ENCODE measurements at regions not wholly inside any gene's neighbourhood (a gene's known extent, or its start where the extent isn't known, plus 50 kb on each side); places are given as distances from the start of the nearest gene placed in this dataset.

DNA sequence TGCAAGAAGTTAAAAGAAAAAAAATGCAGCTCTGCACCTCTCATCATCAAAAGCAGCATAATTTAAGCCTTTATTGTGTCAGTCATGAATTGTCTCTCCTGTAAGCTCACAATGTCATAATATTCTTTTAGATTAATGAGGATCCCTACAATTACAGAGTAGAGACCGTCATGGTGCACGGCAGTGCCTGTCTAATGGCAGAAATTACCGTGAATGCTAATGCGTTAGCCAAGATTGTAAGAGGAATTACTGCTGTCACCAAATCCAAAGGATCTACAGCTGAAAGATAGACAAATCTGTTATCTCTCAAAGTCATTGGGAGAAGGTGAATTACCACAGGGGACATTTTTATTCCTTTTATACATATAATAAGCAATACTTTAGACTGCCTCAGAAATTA lies 631.6 kb upstream of the NRSN1 start:
- H3K4me1 ChIP-seq (ENCODE audit: control insufficient read depth in 1 of 2, insufficient read depth in 2 of 2, low read length in 2 of 2), result no peaks in the 10 kb centered on the region
- H3K27me3 ChIP-seq (ENCODE audit: insufficient read depth, low read length), result no peaks in the 10 kb centered on the region
- peaks cover 0 to 3% of the 10 kb centered on the region in 2 experiments; a peak in 2 of 4 replicates for H3K9me3 ChIP-seq (ENCODE audit: control insufficient read depth in 1 of 2, insufficient read depth in 1 of 2, low read depth in 1 of 2, low read length in 2 of 2)
- BruUV-seq (replicated peaks), result no TSS peak
- no peak overlapping the region for H3K9ac ChIP-seq (ENCODE audit: low read length)
- ChIA-PET RAD21 (ENCODE audit: low non-redundant PET in 1 of 2, low total read pairs in 2 of 2, uncharacterized antibody in 2 of 2, unreplicated experiment in 2 of 2) (no interaction called here), POLR2A (no interaction called here), CTCF (no interaction called here)
- no peaks in the 10 kb centered on the region for H3K79me2 ChIP-seq (ENCODE audit: insufficient read depth, low read length)
- DNase-seq (ENCODE audit: low read depth, low spot score), result no peak
- no peaks in the 10 kb centered on the region for H3K9me2 ChIP-seq (ENCODE audit: insufficient read depth)
- no peaks in the 10 kb centered on the region for H4K20me1 ChIP-seq (ENCODE audit: insufficient read depth)
- intact Hi-C loops (cut with micrococcal nuclease), result no loop called here
- no peak for TF ChIP-seq CEBPB (IDR thresholded peaks at IDR 0.05; ENCODE audit: low read depth)
- no peak for TF ChIP-seq POLR2A (IDR thresholded peaks at IDR 0.05; ENCODE audit: borderline replicate concordance, extremely low read depth, insufficient read depth, insufficient read length)
- TF ChIP-seq SIN3A (IDR thresholded peaks at IDR 0.05; ENCODE audit: low read depth), result no peak
- no peak for TF ChIP-seq SRF (IDR thresholded peaks at IDR 0.05; ENCODE audit: low read depth)
- TF ChIP-seq YY1 (IDR thresholded peaks at IDR 0.05; ENCODE audit: extremely low read depth, insufficient replicate concordance, low read depth, low read length), result no peak
- no peak for TF ChIP-seq FOSL1 (IDR thresholded peaks at IDR 0.05; ENCODE audit: low read depth)
- TF ChIP-seq, protein P1, sequence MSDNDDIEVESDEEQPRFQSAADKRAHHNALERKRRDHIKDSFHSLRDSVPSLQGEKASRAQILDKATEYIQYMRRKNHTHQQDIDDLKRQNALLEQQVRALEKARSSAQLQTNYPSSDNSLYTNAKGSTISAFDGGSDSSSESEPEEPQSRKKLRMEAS (IDR thresholded peaks at IDR 0.05), result no peak
- no peak for TF ChIP-seq SP1 (IDR thresholded peaks at IDR 0.05; ENCODE audit: low read depth)
- TF ChIP-seq, protein P2, sequence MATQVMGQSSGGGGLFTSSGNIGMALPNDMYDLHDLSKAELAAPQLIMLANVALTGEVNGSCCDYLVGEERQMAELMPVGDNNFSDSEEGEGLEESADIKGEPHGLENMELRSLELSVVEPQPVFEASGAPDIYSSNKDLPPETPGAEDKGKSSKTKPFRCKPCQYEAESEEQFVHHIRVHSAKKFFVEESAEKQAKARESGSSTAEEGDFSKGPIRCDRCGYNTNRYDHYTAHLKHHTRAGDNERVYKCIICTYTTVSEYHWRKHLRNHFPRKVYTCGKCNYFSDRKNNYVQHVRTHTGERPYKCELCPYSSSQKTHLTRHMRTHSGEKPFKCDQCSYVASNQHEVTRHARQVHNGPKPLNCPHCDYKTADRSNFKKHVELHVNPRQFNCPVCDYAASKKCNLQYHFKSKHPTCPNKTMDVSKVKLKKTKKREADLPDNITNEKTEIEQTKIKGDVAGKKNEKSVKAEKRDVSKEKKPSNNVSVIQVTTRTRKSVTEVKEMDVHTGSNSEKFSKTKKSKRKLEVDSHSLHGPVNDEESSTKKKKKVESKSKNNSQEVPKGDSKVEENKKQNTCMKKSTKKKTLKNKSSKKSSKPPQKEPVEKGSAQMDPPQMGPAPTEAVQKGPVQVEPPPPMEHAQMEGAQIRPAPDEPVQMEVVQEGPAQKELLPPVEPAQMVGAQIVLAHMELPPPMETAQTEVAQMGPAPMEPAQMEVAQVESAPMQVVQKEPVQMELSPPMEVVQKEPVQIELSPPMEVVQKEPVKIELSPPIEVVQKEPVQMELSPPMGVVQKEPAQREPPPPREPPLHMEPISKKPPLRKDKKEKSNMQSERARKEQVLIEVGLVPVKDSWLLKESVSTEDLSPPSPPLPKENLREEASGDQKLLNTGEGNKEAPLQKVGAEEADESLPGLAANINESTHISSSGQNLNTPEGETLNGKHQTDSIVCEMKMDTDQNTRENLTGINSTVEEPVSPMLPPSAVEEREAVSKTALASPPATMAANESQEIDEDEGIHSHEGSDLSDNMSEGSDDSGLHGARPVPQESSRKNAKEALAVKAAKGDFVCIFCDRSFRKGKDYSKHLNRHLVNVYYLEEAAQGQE (IDR thresholded peaks at IDR 0.05; ENCODE audit: low read depth), result no peak
- no peak for TF ChIP-seq ZNF274 (IDR thresholded peaks at IDR 0.05; ENCODE audit: low read depth, low read length)
- TF ChIP-seq ATF3 (IDR thresholded peaks at IDR 0.05), result no peak
- no peak for TF ChIP-seq POLR2AphosphoS5 (IDR thresholded peaks at IDR 0.05; ENCODE audit: low read depth, low read length)
- ATAC-seq, result no peak
- H3K36me3 ChIP-seq (ENCODE audit: control insufficient read depth in 1 of 2, insufficient read depth in 2 of 2, low read length in 2 of 2), result no peaks in the 10 kb centered on the region
- no peak overlapping the region for H3K4me2 ChIP-seq (ENCODE audit: low read length)
- H2AFZ ChIP-seq (ENCODE audit: low read depth, low read length, poor library complexity, severe bottlenecking), result no peak overlapping the region
- H3K27ac ChIP-seq (ENCODE audit: low read depth, low read length), result no peak overlapping the region
- no peak overlapping the region for H3K4me3 ChIP-seq (replicated peaks in 1 of 2; ENCODE audit: low read depth in 1 of 2, low read length in 2 of 2)
